Neural progenitor cell (in vitro differentiated cells): ENCODE measurements at regions not wholly inside any gene's neighbourhood (a gene's known extent, or its start where the extent isn't known, plus 50 kb on each side); places are given as distances from the start of the nearest gene placed in this dataset.

ENCODE experiments used
- DNase-seq: peaks from one replicate; pipeline ENCODE4 v3.0.0-alpha.2; 2016; ENCODE audit warnings: low spot score
- H2AFZ ChIP-seq: fragments of 200-600 bp; sonication (generic); replicated peaks from 2 replicates; pipeline ENCODE4 v1.6.1; 2016; ENCODE audit warnings: antibody characterized with exemption
- H3F3A ChIP-seq: fragments of 200-600 bp; sonication (generic); 2 replicates; pipeline ENCODE4 v1.6.1; 2016; ENCODE audit warnings: antibody characterized with exemption, low read depth
- H3K27ac ChIP-seq: fragments of 200-600 bp; sonication (generic); 2 replicates; pipeline ENCODE4 v1.5.1; 2016; ENCODE audit warnings: mild to moderate bottlenecking
- H3K27me3 ChIP-seq: fragments of 200-600 bp; sonication (generic); 2 replicates; pipeline ENCODE4 v1.6.1; 2016; ENCODE audit warnings: mild to moderate bottlenecking, moderate library complexity
- H3K36me3 ChIP-seq: fragments of 200-600 bp; sonication (generic); 2 replicates; pipeline ENCODE4 v1.5.1; 2016
- H3K4me1 ChIP-seq: fragments of 200-600 bp; sonication (generic); 2 replicates; pipeline ENCODE4 v1.6.1; 2016; ENCODE audit warnings: mixed run types
- H3K4me2 ChIP-seq: fragments of 200-600 bp; sonication (generic); 2 replicates; pipeline ENCODE4 v1.6.1; 2016
- H3K4me3 ChIP-seq: fragments of 200-600 bp; sonication (generic); 2 replicates; pipeline ENCODE4 v1.5.1; 2016
- H3K79me2 ChIP-seq: fragments of 200-600 bp; sonication (generic); 2 replicates; pipeline ENCODE4 v1.6.1; 2016; ENCODE audit warnings: low read depth
- H3K9ac ChIP-seq: fragments of 200-600 bp; sonication (generic); 2 replicates; pipeline ENCODE4 v1.6.1; 2016
- H3K9me3 ChIP-seq: fragments of 200-600 bp; sonication (generic); 2 replicates; pipeline ENCODE4 v1.5.1; 2016; ENCODE audit warnings: low read depth
- H4K20me1 ChIP-seq: fragments of 200-600 bp; sonication (generic); 2 replicates; pipeline ENCODE4 v1.6.1; 2016; ENCODE audit warnings: low read depth
- H3K27ac Mint-ChIP-seq: 3 replicates; pipeline ENCODE4 v1.8.0; 2021; ENCODE audit warnings: mixed read lengths
- H3K27me3 Mint-ChIP-seq: 2 replicates; pipeline ENCODE4 v1.8.0; 2022; ENCODE audit warnings: low read depth, mild to moderate bottlenecking, inconsistent platforms, moderate library complexity, mixed read lengths; ENCODE audit not compliant: insufficient read depth
- H3K36me3 Mint-ChIP-seq: 3 replicates; pipeline ENCODE4 v1.8.0; 2021; ENCODE audit warnings: mixed read lengths
- H3K4me1 Mint-ChIP-seq: 3 replicates; pipeline ENCODE4 v1.8.0; 2021; ENCODE audit warnings: mixed read lengths
- H3K4me3 Mint-ChIP-seq: 3 replicates; pipeline ENCODE4 v1.8.0; 2021; ENCODE audit warnings: mild to moderate bottlenecking, moderate library complexity, mixed read lengths
- H3K9me3 Mint-ChIP-seq: 3 replicates; pipeline ENCODE4 v1.8.0; 2020; ENCODE audit warnings: mixed read lengths
- CTCF ChIP-seq: fragments of 200-600 bp; sonication (generic); IDR thresholded peaks from 2 replicates; pipeline ENCODE4 v1.5.1; 2017; ENCODE audit warnings: antibody characterized with exemption, mild to moderate bottlenecking
- EZH2 ChIP-seq: fragments of 200-600 bp; sonication (generic); IDR thresholded peaks from 2 replicates; pipeline ENCODE4 v1.6.1; 2017; ENCODE audit warnings: antibody characterized with exemption, mild to moderate bottlenecking, moderate library complexity
- EZH2phosphoT487 ChIP-seq: fragments of 200-600 bp; sonication (generic); IDR thresholded peaks from 2 replicates; pipeline ENCODE4 v1.6.1; 2017; ENCODE audit warnings: antibody characterized with exemption

GRCh38 chr7:32164341-32164996 lies 94.3 kb upstream of the PDE1C start:
- no peaks in the 10 kb centered on the region for H3K4me1 ChIP-seq
- no peaks in the 10 kb centered on the region for H3F3A ChIP-seq
- Mint-ChIP-seq H3K4me1 (peaks cover 5% of the 10 kb centered on the region), H3K9me3 (no peaks in the 10 kb centered on the region), H3K4me3 (no peak overlapping the region), H3K36me3 (no peaks in the 10 kb centered on the region), H3K27ac (no peak overlapping the region), H3K27me3 (no peaks in the 10 kb centered on the region)
- no peaks in the 10 kb centered on the region for H3K36me3 ChIP-seq
- no peaks in the 10 kb centered on the region for H4K20me1 ChIP-seq
- H3K4me2 ChIP-seq: no peak overlapping the region
- no peaks in the 10 kb centered on the region for H3K9me3 ChIP-seq
- peak; percentile 71 for DNase-seq
- H3K9ac ChIP-seq: no peak overlapping the region
- H3K79me2 ChIP-seq: no peaks in the 10 kb centered on the region
- no peak overlapping the region for H3K27ac ChIP-seq
- H3K27me3 ChIP-seq: no peaks in the 10 kb centered on the region
- no peak overlapping the region for H3K4me3 ChIP-seq
- no peak overlapping the region for H2AFZ ChIP-seq
- no peak for TF ChIP-seq EZH2phosphoT487
- TF ChIP-seq CTCF: peak; percentile 62

- Mint-ChIP-seq H3K36me3 (no peaks in the 10 kb centered on the region), H3K27ac (no peak overlapping the region), H3K9me3 (no peaks in the 10 kb centered on the region), H3K4me3 (no peak overlapping the region), H3K4me1 (peaks cover 5% of the 10 kb centered on the region), H3K27me3 (no peaks in the 10 kb centered on the region)
- TF ChIP-seq EZH2phosphoT487 (no peak), CTCF (no peak), EZH2 (no peak)
- DNase-seq: no peak
- Histone ChIP-seq H3K4me3 (no peak overlapping the region), H3K79me2 (no peaks in the 10 kb centered on the region), H4K20me1 (no peaks in the 10 kb centered on the region), H3K4me2 (no peak overlapping the region), H3K4me1 (no peaks in the 10 kb centered on the region), H2AFZ (no peak overlapping the region), H3F3A (no peaks in the 10 kb centered on the region), H3K36me3 (no peaks in the 10 kb centered on the region), H3K27me3 (no peaks in the 10 kb centered on the region), H3K9ac (no peak overlapping the region), H3K9me3 (no peaks in the 10 kb centered on the region), H3K27ac (no peak overlapping the region)
Measured at GRCh38 chr7:32163896-32164295, 93.7 kb upstream of the PDE1C start.

- Histone ChIP-seq H3K27ac (no peak overlapping the region), H3K27me3 (no peaks in the 10 kb centered on the region), H3K4me1 (no peaks in the 10 kb centered on the region), H3K4me3 (no peak overlapping the region), H3K79me2 (no peaks in the 10 kb centered on the region), H3K4me2 (no peak overlapping the region), H3K36me3 (no peaks in the 10 kb centered on the region), H3K9me3 (no peaks in the 10 kb centered on the region), H3K9ac (no peak overlapping the region), H3F3A (no peaks in the 10 kb centered on the region), H4K20me1 (no peaks in the 10 kb centered on the region), H2AFZ (no peak overlapping the region)
- Mint-ChIP-seq H3K36me3 (no peaks in the 10 kb centered on the region), H3K4me3 (no peak overlapping the region), H3K27ac (no peak overlapping the region), H3K9me3 (no peaks in the 10 kb centered on the region), H3K4me1 (peaks cover 5% of the 10 kb centered on the region), H3K27me3 (no peaks in the 10 kb centered on the region)
- no peak for DNase-seq
- TF ChIP-seq EZH2phosphoT487 (no peak), EZH2 (no peak), CTCF (no peak)
Measured at GRCh38 chr7:32163141-32163806, 93.1 kb upstream of the PDE1C start.
